Liver (tissue), 8 donors: ENCODE measurements at regions not wholly inside any gene's neighbourhood (a gene's known extent, or its start where the extent isn't known, plus 50 kb on each side); places are given as distances from the start of the nearest gene placed in this dataset.

Experiments used
- DNase-seq: peaks from one replicate; pipeline ENCODE4 v3.0.0-alpha.2; 2017; ENCODE audit warnings: low spot score
- H3K27ac ChIP-seq, 2 donors: one replicate each; pipeline ENCODE4 v1.7.0; 2013; ENCODE audit warnings: inconsistent platforms in 2 of 2, low read length in 2 of 2, control low read depth in 1 of 2, low read depth in 1 of 2, mild to moderate bottlenecking in 1 of 2
- H3K27me3 ChIP-seq, 4 donors: one replicate each; pipeline versions ENCODE4 v1.6.1 to v1.7.0; 2013; ENCODE audit warnings: low read length in 3 of 4, inconsistent platforms in 1 of 4, mild to moderate bottlenecking in 1 of 4, moderate library complexity in 1 of 4; ENCODE audit not compliant: control insufficient read depth in 4 of 4, insufficient read depth in 4 of 4
- H3K36me3 ChIP-seq, 4 donors: one replicate each; pipeline versions ENCODE4 v1.6.1 to v1.7.0; 2013; ENCODE audit warnings: low read length in 3 of 4, mild to moderate bottlenecking in 3 of 4, low read depth in 1 of 4, moderate library complexity in 1 of 4; ENCODE audit not compliant: control insufficient read depth in 4 of 4, insufficient read depth in 3 of 4
- H3K4me1 ChIP-seq, 4 donors: one replicate each; pipeline versions ENCODE4 v1.6.1 to v1.7.0; 2013; ENCODE audit warnings: low read length in 3 of 4, mild to moderate bottlenecking in 3 of 4, moderate library complexity in 1 of 4; ENCODE audit not compliant: control insufficient read depth in 4 of 4, insufficient read depth in 4 of 4
- H3K4me3 ChIP-seq, 3 donors: one replicate each; pipeline versions ENCODE4 v1.6.1 to v1.7.0; 2013; ENCODE audit warnings: low read length in 3 of 3, control low read depth in 1 of 3, low read depth in 1 of 3, mild to moderate bottlenecking in 1 of 3
- H3K9ac ChIP-seq, 2 donors: one replicate each; pipeline ENCODE4 v1.7.0; 2013; ENCODE audit warnings: low read length in 2 of 2, mild to moderate bottlenecking in 2 of 2, moderate library complexity in 2 of 2, control low read depth in 1 of 2, low read depth in 1 of 2
- H3K9me3 ChIP-seq, 4 donors: one replicate each; pipeline versions ENCODE4 v1.6.1 to v1.7.0; 2013; ENCODE audit warnings: low read length in 3 of 4; ENCODE audit not compliant: control insufficient read depth in 4 of 4
- ATF3 ChIP-seq: IDR thresholded peaks from 2 replicates; pipeline ENCODE4 v1.6.1; 2016; ENCODE audit warnings: antibody characterized with exemption
- CTCF ChIP-seq: fragments of 150-350 bp; IDR thresholded peaks from 2 replicates; pipeline ENCODE4 v1.5.1; 2017; ENCODE audit warnings: improper control_type of control experiment, low read depth, low read length; ENCODE audit not compliant: missing input control
- EGR1 ChIP-seq, 2 donors: IDR thresholded peaks; 2 replicates each; pipeline ENCODE4 v1.6.1; 2016 to 2018; ENCODE audit warnings: antibody characterized with exemption in 2 of 2, low read depth in 2 of 2
- FOXA1 ChIP-seq: IDR thresholded peaks from 2 replicates; pipeline ENCODE4 v1.6.1; 2016; ENCODE audit warnings: antibody characterized with exemption
- GABPA ChIP-seq, 2 donors: IDR thresholded peaks in 1 of 2; conservative IDR thresholded peaks in 1 of 2; 2 replicates each; pipeline ENCODE4 v1.6.1; 2016; ENCODE audit warnings: antibody characterized with exemption in 2 of 2, mild to moderate bottlenecking in 1 of 2, moderate library complexity in 1 of 2
- HNF4A ChIP-seq, 2 donors: conservative IDR thresholded peaks; 2 replicates each; pipeline ENCODE4 v1.6.1; 2016; ENCODE audit warnings: antibody characterized with exemption in 2 of 2, mild to moderate bottlenecking in 2 of 2
- HNF4G ChIP-seq: IDR thresholded peaks from 2 replicates; pipeline ENCODE4 v1.6.1; 2016; ENCODE audit warnings: antibody characterized with exemption
- JUND ChIP-seq, 2 donors: IDR thresholded peaks; 2 replicates each; pipeline ENCODE4 v1.6.1; 2016; ENCODE audit warnings: antibody characterized with exemption in 2 of 2
- MAX ChIP-seq: IDR thresholded peaks from 2 replicates; pipeline ENCODE4 v1.6.1; 2016; ENCODE audit warnings: antibody characterized with exemption
- NR2F2 ChIP-seq: IDR thresholded peaks from 2 replicates; pipeline ENCODE4 v1.6.1; 2016; ENCODE audit warnings: antibody characterized with exemption
- RAD21 ChIP-seq, 2 donors: IDR thresholded peaks; 2 replicates each; pipeline ENCODE4 v1.6.1; 2016; ENCODE audit warnings: antibody characterized with exemption in 2 of 2, mild to moderate bottlenecking in 2 of 2
- REST ChIP-seq: IDR thresholded peaks from 2 replicates; pipeline ENCODE4 v1.6.1; 2016; ENCODE audit warnings: antibody characterized with exemption, mild to moderate bottlenecking
- RXRA ChIP-seq, 2 donors: IDR thresholded peaks; 2 replicates each; pipeline ENCODE4 v1.6.1; 2017 to 2018; ENCODE audit warnings: antibody characterized with exemption in 2 of 2, mild to moderate bottlenecking in 1 of 2
- SP1 ChIP-seq: IDR thresholded peaks from 2 replicates; pipeline ENCODE4 v1.6.1; 2018; ENCODE audit warnings: antibody characterized with exemption, mild to moderate bottlenecking
- TAF1 ChIP-seq: conservative IDR thresholded peaks from 2 replicates; pipeline ENCODE4 v1.6.1; 2016; ENCODE audit warnings: antibody characterized with exemption, mild to moderate bottlenecking
- ZBTB33 ChIP-seq: IDR thresholded peaks from 2 replicates; pipeline ENCODE4 v1.6.1; 2016; ENCODE audit warnings: antibody characterized with exemption
- WGBS: extraction: QIAGEN DNeasy Blood & Tissue Kit; methylation state at CpG from one replicate; pipeline ENCODE4 v1.1.7; 2013; 5-methylcytosine and 5-hydroxymethylcytosine counted together
- donor health status: healthy.
- donor health status: healthy.
- donor health status: healthy.
- donor health status: healthy.
- donor health status: healthy.

- H3K27me3 ChIP-seq: no peaks in the 10 kb centered on the region
- no peak overlapping the region for H3K27ac ChIP-seq
- no peaks in the 10 kb centered on the region for H3K4me1 ChIP-seq
- H3K4me3 ChIP-seq: no peak overlapping the region
- no peaks in the 10 kb centered on the region for H3K9me3 ChIP-seq
- no peaks in the 10 kb centered on the region for H3K36me3 ChIP-seq
- no peak for TF ChIP-seq HNF4A (conservative IDR thresholded peaks at IDR 0.05)
- TF ChIP-seq REST: no peak
- TF ChIP-seq JUND (IDR thresholded peaks at IDR 0.05): no peak
- no peak for TF ChIP-seq FOXA1
- TF ChIP-seq MAX: no peak
- TF ChIP-seq GABPA (IDR thresholded peaks at IDR 0.05 in 1 of 2, conservative IDR thresholded peaks at IDR 0.05 in 1 of 2): no peak
- TF ChIP-seq HNF4G: no peak
- no peak for TF ChIP-seq NR2F2
- TF ChIP-seq ZBTB33: no peak
- TF ChIP-seq SP1: no peak
- no peak for TF ChIP-seq RAD21 (IDR thresholded peaks at IDR 0.05)
- TF ChIP-seq ATF3: no peak
- TF ChIP-seq CTCF: no peak
- no peak for TF ChIP-seq TAF1
- no peak for TF ChIP-seq RXRA (IDR thresholded peaks at IDR 0.05)
- no peak for TF ChIP-seq EGR1 (IDR thresholded peaks at IDR 0.05; ENCODE audit: low read depth in 2 of 2)
- no peak overlapping the region for H3K9ac ChIP-seq
- WGBS: 98% methylated on average over 9 of the region's 9 CpGs
- no peak for DNase-seq
Measured at GRCh38 chr12:31803306-31804184, 74.7 kb upstream of the AMN1 start.
